NCI-H524 treated with DMSO at 0.1 percent for 48 hours (cell line): ENCODE measurements at regions not wholly inside any gene's neighbourhood (a gene's known extent, or its start where the extent isn't known, plus 50 kb on each side); places are given as distances from the start of the nearest gene placed in this dataset.
"Not testable (repeated sequence)": the region's sequence is repeated elsewhere in the genome, so short reads cannot be mapped to it uniquely, and the experiment has no call there.

Experiments used
- DNase-seq: peaks from one replicate; lab custom pipeline; 2025; lab: John Stamatoyannopoulos, UW

- DNase-seq, result no peak
Observed at GRCh38 chr10:23543691-23544380, 105.0 kb downstream of the OTUD1 start.

GRCh38 chr10:23545866-23546265, 107.0 kb downstream of the OTUD1 start:
- DNase-seq, result not testable (repeated sequence)

GRCh38 chr10:23556727-23557440, 118.0 kb downstream of the OTUD1 start:
- DNase-seq, result no peak

GRCh38 chr10:23557777-23558176, 118.9 kb downstream of the OTUD1 start:
- DNase-seq, result no peak

DNA sequence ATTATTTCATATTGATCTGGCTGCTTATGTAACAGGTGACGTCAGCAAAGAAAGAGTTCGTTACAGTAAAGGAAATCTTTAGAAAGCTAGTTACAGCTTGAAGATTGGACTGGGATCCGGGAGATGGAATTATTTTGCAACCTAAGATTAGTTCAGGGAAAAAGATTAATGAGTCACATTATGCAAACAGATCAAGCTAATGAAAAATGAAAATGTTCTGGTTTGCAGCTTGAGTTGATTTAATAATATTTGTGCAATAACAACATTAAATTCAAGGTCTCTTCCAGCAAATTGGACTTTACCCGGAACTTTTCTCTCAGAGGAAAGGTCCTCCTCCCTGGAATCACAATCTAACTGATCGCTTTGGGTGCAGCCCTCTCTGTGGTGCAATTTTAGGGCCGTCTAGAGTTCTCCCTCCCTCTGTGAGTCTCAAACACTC, 119.5 kb downstream of the OTUD1 start:
- no peak for DNase-seq

DNA sequence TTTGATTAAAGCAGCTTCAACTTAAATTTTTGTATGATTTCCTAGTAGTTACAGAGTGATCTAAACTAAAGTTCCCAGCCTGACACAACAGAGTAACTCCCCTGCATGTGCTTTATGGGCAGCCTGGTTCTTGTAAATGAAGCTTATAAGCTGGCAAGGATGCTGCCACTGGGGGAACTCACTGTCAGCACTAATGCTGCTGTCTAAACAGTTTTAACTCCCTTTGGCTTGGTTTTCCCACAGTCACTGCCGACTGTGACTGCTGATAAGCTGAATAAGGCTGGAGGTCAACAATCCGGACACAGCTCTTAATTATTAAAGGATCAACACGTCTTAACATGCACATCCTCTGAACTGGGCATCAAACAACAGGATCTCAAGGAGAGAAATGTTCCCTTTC, 130.1 kb downstream of the OTUD1 start:
- no peak for DNase-seq

DNA sequence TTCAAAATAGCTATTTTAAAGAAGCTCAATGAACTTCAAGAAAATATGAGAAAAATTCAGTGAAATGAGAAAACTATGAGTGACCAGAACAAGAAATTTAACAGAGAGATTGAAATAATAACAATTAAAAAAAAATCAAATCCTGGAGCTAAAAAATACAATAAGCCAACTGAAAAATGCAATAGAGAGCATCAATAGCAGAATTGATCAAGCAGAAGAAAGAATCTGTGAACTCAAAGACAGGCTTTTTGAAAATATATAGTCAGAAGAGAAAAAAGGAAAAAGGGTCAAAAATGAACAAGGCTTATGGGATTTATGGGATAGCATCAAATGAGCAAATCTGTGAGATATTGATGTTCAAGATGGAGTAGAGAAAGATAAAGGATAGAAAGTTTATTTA, 133.0 kb downstream of the OTUD1 start:
- no peak for DNase-seq

- no peak for DNase-seq
Observed at GRCh38 chr10:23581906-23582450, 143.1 kb downstream of the OTUD1 start.

- no peak for DNase-seq
Observed at GRCh38 chr10:23584396-23584795, 145.5 kb downstream of the OTUD1 start.

- no peak for DNase-seq
Observed at GRCh38 chr10:23585186-23585585, 146.3 kb downstream of the OTUD1 start.

DNA sequence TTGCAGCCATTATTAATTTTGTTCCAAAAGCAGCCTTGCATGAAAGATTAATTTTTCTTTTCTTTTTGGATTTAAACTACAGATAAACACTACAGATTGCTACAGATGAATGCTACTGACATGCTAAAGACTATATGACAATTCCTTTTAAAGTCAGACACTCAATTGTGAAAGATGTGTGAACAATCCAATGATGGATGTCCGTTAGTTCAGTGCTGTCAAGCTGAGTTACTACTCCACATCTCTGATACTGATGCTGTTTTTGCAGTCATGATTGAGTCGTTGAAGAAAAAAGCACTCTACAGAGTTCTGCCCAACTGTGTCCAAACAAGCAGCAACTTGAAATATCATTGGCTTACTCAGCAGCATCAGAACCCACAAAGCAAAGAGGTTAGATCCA, 146.8 kb downstream of the OTUD1 start:
- DNase-seq, result no peak

- DNase-seq, result not testable (repeated sequence)
Observed at GRCh38 chr10:23595278-23595677, 156.4 kb downstream of the OTUD1 start.

GRCh38 chr10:23604613-23605012, 165.7 kb downstream of the OTUD1 start:
- DNase-seq, result no peak

DNA sequence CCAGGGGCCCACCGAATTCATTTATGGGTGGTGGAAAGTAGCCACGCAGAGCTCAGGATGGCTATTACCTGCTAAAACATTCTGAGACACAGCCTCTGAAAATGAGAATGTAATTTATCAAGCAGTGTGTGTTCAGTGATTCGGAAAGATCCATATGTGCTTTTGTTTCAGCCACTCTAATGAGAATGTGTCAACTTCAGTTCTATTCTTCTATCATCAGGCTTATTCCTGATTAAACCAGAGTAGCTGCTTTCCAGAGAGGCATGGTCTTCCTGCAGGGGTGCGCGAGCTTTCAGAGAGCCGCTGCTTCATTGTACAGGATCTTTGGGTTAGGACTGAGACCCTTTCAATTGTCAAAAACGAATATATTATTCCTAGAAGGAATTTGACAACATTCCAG, 167.6 kb downstream of the OTUD1 start:
- no peak for DNase-seq

DNA sequence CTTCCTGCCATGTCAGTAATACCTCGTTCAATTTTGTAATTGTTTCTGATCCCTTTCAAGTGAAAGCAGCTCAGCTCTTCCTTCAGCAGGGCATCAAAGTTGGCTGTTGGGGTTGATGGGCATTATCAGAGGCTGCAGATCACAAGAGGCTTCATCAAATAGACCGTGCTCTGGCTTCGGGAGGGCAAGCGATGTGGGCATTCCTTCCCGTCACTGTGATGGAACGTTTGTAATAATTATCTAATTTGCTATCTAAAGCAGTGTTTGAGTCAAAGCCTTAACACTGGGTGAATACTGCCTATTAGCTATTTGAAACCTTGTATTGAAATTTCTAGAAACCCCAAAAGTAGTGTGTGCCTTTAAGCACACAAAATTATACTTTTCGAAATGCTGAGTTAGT, 170.1 kb downstream of the OTUD1 start:
- no peak for DNase-seq

DNA sequence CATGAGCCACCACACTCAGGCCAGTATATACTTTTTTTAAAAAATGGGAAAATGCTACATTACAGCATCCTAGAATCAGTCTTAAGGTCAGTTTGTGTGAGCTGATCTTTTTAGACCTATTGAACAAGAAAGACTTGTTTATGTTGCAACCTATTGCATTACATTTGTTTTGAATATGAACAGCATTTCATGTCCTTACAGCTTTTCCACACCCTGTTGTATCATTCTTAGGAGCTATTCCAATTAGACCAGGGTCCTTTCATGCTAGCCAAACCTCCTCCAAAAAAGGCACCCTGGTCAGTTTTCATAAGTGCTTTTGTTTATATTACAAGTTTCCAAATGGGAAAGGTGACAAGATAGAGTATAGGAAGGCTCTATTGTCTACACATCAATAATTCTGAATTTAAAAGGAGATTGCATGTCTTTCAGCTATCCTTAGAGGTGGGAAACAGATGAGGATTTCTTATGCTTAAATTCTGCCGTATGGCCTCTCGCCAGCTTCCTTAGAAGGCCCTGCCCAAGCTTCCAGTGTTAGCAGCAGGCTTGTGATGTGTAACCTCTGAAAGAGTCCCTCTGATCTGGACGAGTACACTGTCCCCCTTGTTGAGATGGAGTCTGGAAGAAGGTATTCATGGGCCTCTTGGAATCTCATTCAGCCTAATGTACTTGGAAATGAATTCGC, 171.9 kb downstream of the OTUD1 start:
- DNase-seq, result no peak

DNA sequence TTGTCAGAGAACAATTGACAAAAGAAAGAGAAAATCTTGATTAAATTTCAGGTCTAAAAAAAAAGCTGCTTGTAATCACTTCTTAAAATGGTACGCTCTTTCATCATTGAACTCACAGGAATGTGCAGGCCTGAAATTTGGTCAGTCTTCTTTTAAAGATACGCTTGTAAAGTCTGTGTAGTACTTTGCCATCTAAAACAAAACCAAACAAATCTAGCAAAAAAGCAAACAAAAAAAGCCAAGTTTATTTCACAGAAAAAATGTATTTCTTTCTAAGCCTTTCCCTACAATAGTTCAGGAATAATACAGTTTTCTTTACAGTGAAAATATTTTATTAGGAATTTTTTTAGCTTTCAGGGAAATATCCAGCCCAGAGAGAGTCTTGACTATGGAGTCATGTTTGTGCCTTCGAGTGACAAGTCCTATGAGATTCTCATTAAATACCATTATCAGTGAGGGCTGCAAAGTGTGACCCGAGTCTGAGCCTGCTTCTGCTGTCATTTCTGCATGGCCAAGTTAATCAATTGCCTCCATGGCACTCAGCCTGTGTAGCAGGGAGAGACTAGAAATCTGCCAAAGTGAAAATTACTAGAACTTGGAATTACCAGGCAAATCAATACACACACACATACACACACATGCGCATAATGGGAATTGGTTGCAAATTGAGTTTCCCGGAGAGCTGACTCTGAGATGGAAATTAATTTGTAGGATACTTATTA, 172.6 kb downstream of the OTUD1 start:
- no peak for DNase-seq

DNA sequence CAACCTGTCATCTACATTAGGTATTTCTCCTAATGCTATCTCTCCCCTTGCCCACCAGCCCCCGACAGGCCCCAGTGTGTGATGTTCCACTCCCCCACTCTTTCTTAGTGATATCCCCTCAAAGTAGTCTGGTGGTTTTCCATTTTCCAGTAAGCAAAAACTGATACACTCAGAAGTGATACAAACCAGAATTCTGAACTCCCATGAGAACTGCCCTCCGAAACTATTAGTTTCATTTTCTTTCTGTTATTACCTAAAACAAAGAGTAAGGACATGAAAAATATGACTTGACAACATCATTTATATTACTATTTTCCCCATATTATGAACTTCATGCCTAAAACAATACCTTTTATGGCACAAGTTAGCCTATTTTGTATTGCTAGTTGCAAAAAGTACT, 175.0 kb downstream of the OTUD1 start:
- DNase-seq, result no peak

DNA sequence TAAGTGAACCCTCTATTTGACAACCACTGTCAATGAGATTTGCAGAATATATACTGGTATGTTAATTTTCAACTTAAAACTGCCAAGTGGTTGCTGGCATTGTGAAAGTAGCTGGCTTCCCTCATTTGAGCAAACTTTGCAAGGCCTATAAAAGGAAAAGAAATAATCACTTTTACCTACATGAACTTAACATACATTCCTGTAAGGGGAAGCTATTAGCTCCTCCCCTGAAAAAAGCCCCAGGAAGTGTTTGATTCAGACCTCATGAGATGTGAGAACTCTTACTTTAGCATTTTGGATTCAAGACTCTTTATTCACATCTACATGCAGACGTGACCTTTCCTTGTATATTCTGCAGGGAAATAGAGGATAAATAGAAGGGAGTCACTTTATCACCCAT, 175.6 kb downstream of the OTUD1 start:
- no peak for DNase-seq

- DNase-seq, result no peak
Observed at GRCh38 chr10:23630376-23630775, 191.5 kb downstream of the OTUD1 start.

- DNase-seq, result no peak
Observed at GRCh38 chr10:23630885-23631284, 192.0 kb downstream of the OTUD1 start.

GRCh38 chr10:23643111-23643780, 204.4 kb downstream of the OTUD1 start:
- no peak for DNase-seq
